SU-DHL-6 (cell line): ENCODE measurements at regions not wholly inside any gene's neighbourhood (a gene's known extent, or its start where the extent isn't known, plus 50 kb on each side); places are given as distances from the start of the nearest gene placed in this dataset.

ENCODE experiments used
- H2AFZ ChIP-seq: fragments of 200-600 bp; sonication (generic); 2 replicates; pipeline ENCODE4 v1.6.1; 2014; ENCODE audit warnings: low read depth, mild to moderate bottlenecking, moderate library complexity, mixed read lengths, antibody characterized with exemption, low read length; ENCODE audit not compliant: severe bottlenecking
- H3F3A ChIP-seq: fragments of 200-600 bp; shearing (Covaris generic); 2 replicates; pipeline ENCODE4 v1.6.0; 2016; ENCODE audit warnings: antibody characterized with exemption, mild to moderate bottlenecking; ENCODE audit not compliant: insufficient read depth
- H3K27ac ChIP-seq: fragments of 200-600 bp; sonication (generic); 2 replicates; pipeline ENCODE4 v1.5.1; 2016; ENCODE audit warnings: low read depth, mild to moderate bottlenecking, low read length, moderate library complexity, mixed read lengths
- H3K27me3 ChIP-seq: fragments of 200-600 bp; sonication (generic), shearing (Covaris generic); 2 replicates; pipeline ENCODE4 v1.6.0; 2014; ENCODE audit warnings: mild to moderate bottlenecking, low read length
- H3K36me3 ChIP-seq: fragments of 200-600 bp; sonication (generic); 2 replicates; pipeline ENCODE4 v1.6.1; 2014; ENCODE audit warnings: mild to moderate bottlenecking, low read length, mixed read lengths
- H3K4me2 ChIP-seq: fragments of 300-600, 200-600 bp; shearing (Covaris generic), sonication (generic); 2 replicates; pipeline ENCODE4 v1.6.0; 2014; ENCODE audit warnings: low read length, low read depth, mild to moderate bottlenecking; ENCODE audit not compliant: poor library complexity, severe bottlenecking
- H3K4me3 ChIP-seq: fragments of 200-600 bp; sonication (generic); 2 replicates; pipeline ENCODE4 v1.5.1; 2014; ENCODE audit warnings: antibody characterized with exemption, low read length, mild to moderate bottlenecking, mixed read lengths; ENCODE audit not compliant: insufficient read depth, poor library complexity, severe bottlenecking
- H3K79me2 ChIP-seq: fragments of 200-600 bp; sonication (generic); 2 replicates; pipeline ENCODE4 v1.6.1; 2014; ENCODE audit warnings: mild to moderate bottlenecking, low read length, moderate library complexity; ENCODE audit not compliant: insufficient read depth
- H3K9ac ChIP-seq: fragments of 200-600 bp; sonication (generic); 2 replicates; pipeline ENCODE4 v1.7.0; 2014; ENCODE audit warnings: mild to moderate bottlenecking, low read length
- H3K9me2 ChIP-seq: fragments of 200-600 bp; sonication (generic); replicated peaks from 2 replicates; pipeline ENCODE4 v1.6.1; 2014; ENCODE audit warnings: low read length; ENCODE audit not compliant: insufficient read depth
- H3K9me3 ChIP-seq: fragments of 200-600 bp; sonication (generic); 2 replicates; pipeline ENCODE4 v1.6.1; 2014; ENCODE audit warnings: low read length, mixed read lengths; ENCODE audit not compliant: insufficient read depth
- H4K20me1 ChIP-seq: fragments of 200-600 bp; sonication (generic); 2 replicates; pipeline ENCODE4 v1.6.1; 2014; ENCODE audit warnings: low read depth, mild to moderate bottlenecking, antibody characterized with exemption, low read length, moderate library complexity, mixed read lengths
- EZH2phosphoT487 ChIP-seq: fragments of 200-600 bp; sonication (generic), shearing (Covaris generic); conservative IDR thresholded peaks from 2 replicates; pipeline ENCODE4 v1.6.1; 2018; ENCODE audit warnings: mild to moderate bottlenecking, antibody characterized with exemption, low read length, moderate library complexity, mixed read lengths
- TF ChIP-seq, protein P1 (sequence below): fragments of 200-600 bp; sonication (generic); IDR thresholded peaks from one replicate; pipeline ENCODE4 v1.5.1; 2017; ENCODE audit warnings: antibody characterized with exemption, mild to moderate bottlenecking, low read length, moderate library complexity; ENCODE audit not compliant: insufficient read depth, poor library complexity, severe bottlenecking

DNA sequence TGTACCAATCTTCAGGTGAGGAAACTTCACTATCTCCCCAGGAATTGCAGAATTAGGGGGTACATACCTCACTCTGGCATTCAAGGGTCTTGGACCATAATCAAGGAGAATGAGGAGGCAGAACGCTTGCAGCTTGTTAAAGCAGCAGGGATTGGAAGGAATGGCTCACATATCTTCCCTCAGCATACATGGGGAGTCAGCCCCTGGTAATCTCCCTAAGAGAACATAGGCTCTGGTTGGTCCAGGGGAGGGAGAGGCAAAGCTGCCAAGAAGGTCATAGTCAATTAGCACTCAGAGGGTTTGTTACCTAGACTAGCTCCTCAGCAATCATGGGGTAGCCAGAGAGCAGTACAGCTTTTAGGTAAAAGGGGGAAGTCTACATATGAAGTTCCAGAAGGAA lies 256.8 kb downstream of the INSC start:
- H3K27me3 ChIP-seq = no peaks in the 10 kb centered on the region
- no peak overlapping the region for H3K27ac ChIP-seq
- TF ChIP-seq EZH2phosphoT487 = no peak
- TF ChIP-seq, protein P1, sequence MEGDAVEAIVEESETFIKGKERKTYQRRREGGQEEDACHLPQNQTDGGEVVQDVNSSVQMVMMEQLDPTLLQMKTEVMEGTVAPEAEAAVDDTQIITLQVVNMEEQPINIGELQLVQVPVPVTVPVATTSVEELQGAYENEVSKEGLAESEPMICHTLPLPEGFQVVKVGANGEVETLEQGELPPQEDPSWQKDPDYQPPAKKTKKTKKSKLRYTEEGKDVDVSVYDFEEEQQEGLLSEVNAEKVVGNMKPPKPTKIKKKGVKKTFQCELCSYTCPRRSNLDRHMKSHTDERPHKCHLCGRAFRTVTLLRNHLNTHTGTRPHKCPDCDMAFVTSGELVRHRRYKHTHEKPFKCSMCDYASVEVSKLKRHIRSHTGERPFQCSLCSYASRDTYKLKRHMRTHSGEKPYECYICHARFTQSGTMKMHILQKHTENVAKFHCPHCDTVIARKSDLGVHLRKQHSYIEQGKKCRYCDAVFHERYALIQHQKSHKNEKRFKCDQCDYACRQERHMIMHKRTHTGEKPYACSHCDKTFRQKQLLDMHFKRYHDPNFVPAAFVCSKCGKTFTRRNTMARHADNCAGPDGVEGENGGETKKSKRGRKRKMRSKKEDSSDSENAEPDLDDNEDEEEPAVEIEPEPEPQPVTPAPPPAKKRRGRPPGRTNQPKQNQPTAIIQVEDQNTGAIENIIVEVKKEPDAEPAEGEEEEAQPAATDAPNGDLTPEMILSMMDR = no peak
- no peaks in the 10 kb centered on the region for H4K20me1 ChIP-seq
- no peak overlapping the region for H3K4me2 ChIP-seq
- H3F3A ChIP-seq = no peaks in the 10 kb centered on the region
- H3K4me3 ChIP-seq = no peak overlapping the region
- no peaks in the 10 kb centered on the region for H3K36me3 ChIP-seq
- no peak overlapping the region for H2AFZ ChIP-seq
- H3K9ac ChIP-seq = no peak overlapping the region
- no peaks in the 10 kb centered on the region for H3K9me3 ChIP-seq
- no peaks in the 10 kb centered on the region for H3K79me2 ChIP-seq
- no peaks in the 10 kb centered on the region for H3K9me2 ChIP-seq

GRCh38 chr11:15374418-15374817 lies 259.7 kb downstream of the INSC start:
- no peak overlapping the region for H3K4me3 ChIP-seq
- H2AFZ ChIP-seq = no peak overlapping the region
- TF ChIP-seq, protein P1 = no peak
- TF ChIP-seq EZH2phosphoT487 = no peak
- H3K9me3 ChIP-seq = no peaks in the 10 kb centered on the region
- no peak overlapping the region for H3K9ac ChIP-seq
- no peak overlapping the region for H3K27ac ChIP-seq
- H4K20me1 ChIP-seq = no peaks in the 10 kb centered on the region
- no peaks in the 10 kb centered on the region for H3K36me3 ChIP-seq
- H3K4me2 ChIP-seq = no peak overlapping the region
- no peaks in the 10 kb centered on the region for H3K79me2 ChIP-seq
- H3F3A ChIP-seq = no peaks in the 10 kb centered on the region
- H3K9me2 ChIP-seq = no peaks in the 10 kb centered on the region
- no peaks in the 10 kb centered on the region for H3K27me3 ChIP-seq

- Histone ChIP-seq H4K20me1 (no peaks in the 10 kb centered on the region), H3K9ac (no peak overlapping the region), H3K36me3 (no peaks in the 10 kb centered on the region), H3K4me3 (no peak overlapping the region), H2AFZ (no peak overlapping the region), H3K79me2 (no peaks in the 10 kb centered on the region), H3K9me3 (no peaks in the 10 kb centered on the region), H3K27ac (no peak overlapping the region), H3F3A (no peaks in the 10 kb centered on the region), H3K9me2 (no peaks in the 10 kb centered on the region), H3K27me3 (no peaks in the 10 kb centered on the region), H3K4me2 (no peak overlapping the region)
- TF ChIP-seq EZH2phosphoT487 = no peak
- TF ChIP-seq, protein P1 = no peak
Measured at GRCh38 chr11:15378941-15379340, 264.2 kb downstream of the INSC start.

- TF ChIP-seq EZH2phosphoT487 = no peak
- TF ChIP-seq, protein P1 = no peak
- Histone ChIP-seq H4K20me1 (no peaks in the 10 kb centered on the region), H3K4me3 (no peak overlapping the region), H3K4me2 (no peak overlapping the region), H3K27ac (no peak overlapping the region), H3F3A (no peaks in the 10 kb centered on the region), H3K9ac (no peak overlapping the region), H2AFZ (no peak overlapping the region), H3K9me3 (no peaks in the 10 kb centered on the region), H3K9me2 (no peaks in the 10 kb centered on the region), H3K27me3 (no peaks in the 10 kb centered on the region), H3K36me3 (no peaks in the 10 kb centered on the region), H3K79me2 (no peaks in the 10 kb centered on the region)
Measured at GRCh38 chr11:15379483-15379882, 264.8 kb downstream of the INSC start.
